Activated CD4-positive, alpha-beta T cell treated with anti-CD3 and anti-CD28 coated beads for 36 hours (primary cell): ENCODE measurements at regions not wholly inside any gene's neighbourhood (a gene's known extent, or its start where the extent isn't known, plus 50 kb on each side); places are given as distances from the start of the nearest gene placed in this dataset.

Source experiments
- ATAC-seq: fragments of 200-7000 bp; cut with Tn5 transposase; one replicate; pipeline ENCODE4 v1.10.0; 2021; ENCODE audit warnings: mild to moderate bottlenecking, moderate library complexity
- CTCF ChIA-PET: fragments of 350-600 bp; sonication (Branson Sonifier 250); formaldehyde crosslinking; loops from one replicate; lab custom pipeline; 2021; ENCODE audit warnings: antibody characterized with exemption; lab: Charles Lee
- POLR2A ChIA-PET: fragments of 350-600 bp; sonication (Branson Sonifier 250); formaldehyde crosslinking; loops from one replicate; lab custom pipeline; 2021; ENCODE audit warnings: antibody characterized with exemption, inconsistent platforms; lab: Charles Lee
- DNase-seq: peaks from one replicate; pipeline ENCODE4 v3.0.0-alpha.2; 2020
- H3K27ac Mint-ChIP-seq: one replicate; pipeline ENCODE4 v1.8.0; 2021; ENCODE audit warnings: mixed read lengths
- H3K27me3 Mint-ChIP-seq: one replicate; pipeline ENCODE4 v1.8.0; 2021; ENCODE audit warnings: mixed read lengths
- H3K36me3 Mint-ChIP-seq: one replicate; pipeline ENCODE4 v1.8.0; 2021; ENCODE audit warnings: low read depth, mixed read lengths
- H3K4me1 Mint-ChIP-seq: one replicate; pipeline ENCODE4 v1.8.0; 2021; ENCODE audit warnings: mixed read lengths
- H3K4me3 Mint-ChIP-seq: one replicate; pipeline ENCODE4 v1.8.0; 2021; ENCODE audit warnings: mild to moderate bottlenecking, moderate library complexity, mixed read lengths
- H3K9me3 Mint-ChIP-seq: one replicate; pipeline ENCODE4 v1.8.0; 2021; ENCODE audit warnings: low read depth, mixed read lengths
- intact Hi-C, 2 experiments: fragments of 100-400 bp; cut with DNase I in 1 of 2; cut with micrococcal nuclease in 1 of 2; formaldehyde crosslinking; loops; one replicate each; pipeline versions ENCODE4 v1.14.2 to v1.15.1; 2022 to 2024; cut with DNase I, micrococcal nuclease

- no peak for ATAC-seq
- Mint-ChIP-seq H3K27me3 (no peaks in the 10 kb centered on the region), H3K4me1 (peaks cover 6% of the 10 kb centered on the region)
Observed at GRCh38 chr22:49643998-49644397, 183.7 kb downstream of the BRD1 start.

GRCh38 chr22:49643466-49643865 lies 184.2 kb downstream of the BRD1 start:
- DNase-seq (no peak), ATAC-seq (no peak)
- peaks cover 6% of the 10 kb centered on the region for H3K4me1 Mint-ChIP-seq
- no peak overlapping the region for H3K27ac Mint-ChIP-seq
- CTCF ChIA-PET, result no interaction called here
- POLR2A ChIA-PET, result no interaction called here
- peaks cover 6% of the 10 kb centered on the region for H3K36me3 Mint-ChIP-seq
- H3K27me3 Mint-ChIP-seq, result no peaks in the 10 kb centered on the region
- no peak overlapping the region for H3K4me3 Mint-ChIP-seq
- intact Hi-C loops, result no loop called here
- H3K9me3 Mint-ChIP-seq, result no peaks in the 10 kb centered on the region

More at GRCh38 chr22:49643998-49644397, 183.7 kb downstream of the BRD1 start:
- Mint-ChIP-seq H3K27ac (no peak overlapping the region), H3K36me3 (peaks cover 4% of the 10 kb centered on the region), H3K9me3 (no peaks in the 10 kb centered on the region), H3K4me3 (no peak overlapping the region)
- CTCF ChIA-PET, result no interaction called here
- DNase-seq, result no peak
- POLR2A ChIA-PET, result no interaction called here
- intact Hi-C loops, result no loop called here

- H3K36me3 Mint-ChIP-seq, result peaks cover 6% of the 10 kb centered on the region
- no peak overlapping the region for H3K4me3 Mint-ChIP-seq
- intact Hi-C loops, result no loop called here
- ChIA-PET CTCF (interaction anchor here (1.4 kb wide), 1 partner anchor 11 kb away, joined by 3 read pairs; no protein-coding TSS in a partner anchor), POLR2A (no interaction called here)
- DNase-seq (no peak), ATAC-seq (no peak)
- peaks cover 6% of the 10 kb centered on the region for H3K4me1 Mint-ChIP-seq
- no peaks in the 10 kb centered on the region for H3K9me3 Mint-ChIP-seq
- H3K27me3 Mint-ChIP-seq, result no peaks in the 10 kb centered on the region
- no peak overlapping the region for H3K27ac Mint-ChIP-seq
Observed at GRCh38 chr22:49642741-49643140, 184.9 kb downstream of the BRD1 start.

GRCh38 chr22:49642331-49642730 lies 185.3 kb downstream of the BRD1 start:
- Mint-ChIP-seq H3K36me3 (peaks cover 6% of the 10 kb centered on the region), H3K27me3 (no peaks in the 10 kb centered on the region), H3K9me3 (no peaks in the 10 kb centered on the region), H3K27ac (no peak overlapping the region), H3K4me1 (peaks cover 6% of the 10 kb centered on the region), H3K4me3 (no peak overlapping the region)
- CTCF ChIA-PET, result interaction anchor here (1.4 kb wide), 1 partner anchor 12 kb away, joined by 3 read pairs; no protein-coding TSS in a partner anchor
- ATAC-seq, result no peak
- no peak for DNase-seq
- intact Hi-C loops, result no loop called here
- POLR2A ChIA-PET, result no interaction called here

- no peaks in the 10 kb centered on the region for H3K27me3 Mint-ChIP-seq
- ATAC-seq (no peak), DNase-seq (no peak)
- H3K4me1 Mint-ChIP-seq, result peaks cover 2% of the 10 kb centered on the region
- H3K9me3 Mint-ChIP-seq, result no peaks in the 10 kb centered on the region
- ChIA-PET POLR2A (no interaction called here), CTCF (interaction anchor here (1.4 kb wide), 1 partner anchor 12 kb away, joined by 3 read pairs; no protein-coding TSS in a partner anchor)
- H3K36me3 Mint-ChIP-seq, result peaks cover 6% of the 10 kb centered on the region
- H3K27ac Mint-ChIP-seq, result no peak overlapping the region
- intact Hi-C loops, result no loop called here
- H3K4me3 Mint-ChIP-seq, result no peak overlapping the region
Observed at GRCh38 chr22:49641770-49642313, 185.8 kb downstream of the BRD1 start.

- peaks cover 4% of the 10 kb centered on the region for H3K36me3 Mint-ChIP-seq
- no peaks in the 10 kb centered on the region for H3K27me3 Mint-ChIP-seq
- ChIA-PET POLR2A (no interaction called here), CTCF (no interaction called here)
- intact Hi-C loops, result no loop called here
- peaks cover 2% of the 10 kb centered on the region for H3K4me1 Mint-ChIP-seq
- no peak overlapping the region for H3K27ac Mint-ChIP-seq
- no peak for DNase-seq
- no peaks in the 10 kb centered on the region for H3K9me3 Mint-ChIP-seq
- no peak for ATAC-seq
- H3K4me3 Mint-ChIP-seq, result no peak overlapping the region
Observed at GRCh38 chr22:49640366-49641095, 187.1 kb downstream of the BRD1 start.

GRCh38 chr22:49639956-49640355 lies 187.7 kb downstream of the BRD1 start:
- intact Hi-C loops, result no loop called here

GRCh38 chr22:49638788-49639187 lies 188.9 kb downstream of the BRD1 start:
- CTCF ChIA-PET, result no interaction called here
- Mint-ChIP-seq H3K27me3 (no peaks in the 10 kb centered on the region), H3K27ac (no peak overlapping the region), H3K4me1 (peaks cover 2% of the 10 kb centered on the region), H3K9me3 (no peaks in the 10 kb centered on the region), H3K4me3 (no peak overlapping the region), H3K36me3 (peaks cover 2% of the 10 kb centered on the region)
- DNase-seq (no peak), ATAC-seq (no peak)
- intact Hi-C loops, result no loop called here
- POLR2A ChIA-PET, result no interaction called here

More at GRCh38 chr22:49639956-49640355, 187.7 kb downstream of the BRD1 start:
- ChIA-PET POLR2A (no interaction called here), CTCF (no interaction called here)
- H3K27ac Mint-ChIP-seq, result no peak overlapping the region
- DNase-seq (no peak), ATAC-seq (no peak)
- no peak overlapping the region for H3K4me3 Mint-ChIP-seq
- no peaks in the 10 kb centered on the region for H3K9me3 Mint-ChIP-seq
- H3K27me3 Mint-ChIP-seq, result no peaks in the 10 kb centered on the region
- H3K4me1 Mint-ChIP-seq, result peaks cover 2% of the 10 kb centered on the region
- H3K36me3 Mint-ChIP-seq, result peaks cover 2% of the 10 kb centered on the region

- ChIA-PET CTCF (interaction anchor here (0.8 kb wide), 1 partner anchor 19 kb away, joined by 5 read pairs; no protein-coding TSS in a partner anchor), POLR2A (no interaction called here)
- intact Hi-C loops, result no loop called here
- H3K27ac Mint-ChIP-seq, result no peak overlapping the region
- H3K27me3 Mint-ChIP-seq, result no peaks in the 10 kb centered on the region
- H3K9me3 Mint-ChIP-seq, result no peaks in the 10 kb centered on the region
- no peak for DNase-seq
- no peak for ATAC-seq
- no peak overlapping the region for H3K4me3 Mint-ChIP-seq
- peaks cover 2% of the 10 kb centered on the region for H3K4me1 Mint-ChIP-seq
- H3K36me3 Mint-ChIP-seq, result peaks cover 2% of the 10 kb centered on the region
Observed at GRCh38 chr22:49638001-49638400, 189.7 kb downstream of the BRD1 start.

- POLR2A ChIA-PET, result no interaction called here
Observed at GRCh38 chr22:49637255-49637760, 190.4 kb downstream of the BRD1 start.

GRCh38 chr22:49636649-49637048 lies 191.0 kb downstream of the BRD1 start:
- no peaks in the 10 kb centered on the region for H3K27me3 Mint-ChIP-seq
- DNase-seq (no peak), ATAC-seq (no peak)
- intact Hi-C loops, result no loop called here
- no peak overlapping the region for H3K4me3 Mint-ChIP-seq
- H3K36me3 Mint-ChIP-seq, result peaks cover 2% of the 10 kb centered on the region
- peaks cover 2% of the 10 kb centered on the region for H3K4me1 Mint-ChIP-seq
- ChIA-PET POLR2A (no interaction called here), CTCF (interaction anchor here (0.6 kb wide), 1 partner anchor 100 kb away, joined by 3 read pairs; no protein-coding TSS in a partner anchor)
- H3K27ac Mint-ChIP-seq, result no peak overlapping the region
- no peaks in the 10 kb centered on the region for H3K9me3 Mint-ChIP-seq

More at GRCh38 chr22:49637255-49637760, 190.4 kb downstream of the BRD1 start:
- intact Hi-C loops, result no loop called here
- DNase-seq, result no peak
- H3K4me1 Mint-ChIP-seq, result peaks cover 2% of the 10 kb centered on the region
- no peaks in the 10 kb centered on the region for H3K9me3 Mint-ChIP-seq
- no peak overlapping the region for H3K4me3 Mint-ChIP-seq
- no peaks in the 10 kb centered on the region for H3K27me3 Mint-ChIP-seq
- no peak for ATAC-seq
- no peak overlapping the region for H3K27ac Mint-ChIP-seq
- CTCF ChIA-PET, result no interaction called here
- peaks cover 2% of the 10 kb centered on the region for H3K36me3 Mint-ChIP-seq

- peaks cover 4% of the 10 kb centered on the region for H3K36me3 Mint-ChIP-seq
Observed at GRCh38 chr22:49636214-49636613, 191.5 kb downstream of the BRD1 start.

More at GRCh38 chr22:49636214-49636613, 191.5 kb downstream of the BRD1 start:
- POLR2A ChIA-PET, result no interaction called here
- ATAC-seq (no peak), DNase-seq (no peak)
- CTCF ChIA-PET, result interaction anchor here (0.6 kb wide), 1 partner anchor 100 kb away, joined by 3 read pairs; no protein-coding TSS in a partner anchor
- intact Hi-C loops, result no loop called here
- no peaks in the 10 kb centered on the region for H3K9me3 Mint-ChIP-seq
- H3K27me3 Mint-ChIP-seq, result no peaks in the 10 kb centered on the region
- no peaks in the 10 kb centered on the region for H3K4me1 Mint-ChIP-seq
- no peak overlapping the region for H3K4me3 Mint-ChIP-seq
- no peak overlapping the region for H3K27ac Mint-ChIP-seq
